HepG2 (cell line): ENCODE measurements at regions not wholly inside any gene's neighbourhood (a gene's known extent, or its start where the extent isn't known, plus 50 kb on each side); places are given as distances from the start of the nearest gene placed in this dataset.

Experiments
- CERS6 ChIP-seq: sonication (generic); formaldehyde crosslinking; IDR thresholded peaks from 2 replicates; pipeline ENCODE4 v1.5.0; 2020; ENCODE audit warnings: missing genetic modification reagents
- ELF4 ChIP-seq: sonication (generic); formaldehyde crosslinking; IDR thresholded peaks from 2 replicates; pipeline ENCODE4 v1.5.0; 2020; ENCODE audit warnings: missing genetic modification reagents, mild to moderate bottlenecking, moderate library complexity, borderline replicate concordance
- ZNF205 ChIP-seq: IDR thresholded peaks from 2 replicates; pipeline ENCODE4 v1.6.1; 2018; ENCODE audit warnings: missing biosample characterization, missing genetic modification reagents
- ZNF496 ChIP-seq: sonication (generic); formaldehyde crosslinking; IDR thresholded peaks from 2 replicates; pipeline ENCODE4 v1.8.1; 2023; ENCODE audit warnings: mild to moderate bottlenecking, moderate library complexity, missing genetic modification reagents; ENCODE audit not compliant: insufficient replicate concordance
- ZNF512 ChIP-seq: sonication (generic); formaldehyde crosslinking; IDR thresholded peaks from 2 replicates; pipeline ENCODE4 v1.4.0; 2020; ENCODE audit warnings: mild to moderate bottlenecking, missing genetic modification reagents
- ZNF563 ChIP-seq: sonication (generic); formaldehyde crosslinking; IDR thresholded peaks from 2 replicates; pipeline ENCODE4 v1.8.0; 2022; ENCODE audit warnings: mild to moderate bottlenecking, moderate library complexity, missing genetic modification reagents
- ZNF609 ChIP-seq: sonication (generic); formaldehyde crosslinking; IDR thresholded peaks from 2 replicates; pipeline ENCODE4 v1.4.0; 2020; ENCODE audit warnings: mild to moderate bottlenecking, missing genetic modification reagents, borderline replicate concordance
- ZNF646 ChIP-seq: sonication (generic); formaldehyde crosslinking; IDR thresholded peaks from 2 replicates; pipeline ENCODE4 v1.9.0; 2021; ENCODE audit warnings: mild to moderate bottlenecking, missing genetic modification reagents
- ZNF687 ChIP-seq: sonication (generic); formaldehyde crosslinking; IDR thresholded peaks from 2 replicates; pipeline ENCODE4 v1.5.1; 2020; ENCODE audit warnings: mild to moderate bottlenecking, missing genetic modification reagents, moderate library complexity
- ZNF709 ChIP-seq: sonication (generic); formaldehyde crosslinking; IDR thresholded peaks from 2 replicates; pipeline ENCODE4 v1.5.0; 2020; ENCODE audit warnings: mild to moderate bottlenecking, missing genetic modification reagents
- ZNF788 ChIP-seq: sonication (generic); formaldehyde crosslinking; IDR thresholded peaks from 2 replicates; pipeline ENCODE4 v1.5.0; 2020; ENCODE audit warnings: mild to moderate bottlenecking, missing genetic modification reagents, borderline replicate concordance

GRCh38 chr3:103947062-103947461 is 1419.6 kb upstream of the ALCAM start (continued):
- TF ChIP-seq ZNF609 (CRISPR knock-in tag) (no peak), ELF4 (CRISPR knock-in tag) (no peak), ZNF687 (CRISPR knock-in tag) (no peak), ZNF788 (CRISPR knock-in tag) (no peak), ZNF563 (CRISPR knock-in tag) (no peak), ZNF512 (CRISPR knock-in tag) (no peak), ZNF496 (CRISPR knock-in tag) (no peak), ZNF709 (CRISPR knock-in tag) (no peak), CERS6 (CRISPR knock-in tag) (no peak), ZNF205 (CRISPR knock-in tag) (no peak), ZNF646 (CRISPR knock-in tag) (no peak)
